KMS-11 (cell line): ENCODE measurements at regions not wholly inside any gene's neighbourhood (a gene's known extent, or its start where the extent isn't known, plus 50 kb on each side); places are given as distances from the start of the nearest gene placed in this dataset.

Source experiments
- H2AFZ ChIP-seq: fragments of 200-600 bp; sonication (generic); 2 replicates; pipeline ENCODE4 v1.6.1; 2016; ENCODE audit warnings: antibody characterized with exemption, mixed run types, low read depth
- H3K27ac ChIP-seq: fragments of 200-600 bp; sonication (generic); 2 replicates; pipeline ENCODE4 v1.6.1; 2016; ENCODE audit warnings: mild to moderate bottlenecking, mixed run types
- H3K27me3 ChIP-seq: fragments of 200-600 bp; sonication (generic); 2 replicates; pipeline ENCODE4 v1.6.1; 2017; ENCODE audit warnings: mild to moderate bottlenecking, low read depth, mixed run types, moderate library complexity; ENCODE audit not compliant: insufficient read depth
- H3K36me3 ChIP-seq: fragments of 200-600 bp; sonication (generic); 2 replicates; pipeline ENCODE4 v1.6.1; 2017; ENCODE audit warnings: mild to moderate bottlenecking, mixed run types; ENCODE audit not compliant: insufficient read depth
- H3K4me1 ChIP-seq: fragments of 200-600 bp; sonication (generic); 2 replicates; pipeline ENCODE4 v1.6.1; 2016; ENCODE audit warnings: mild to moderate bottlenecking, low read depth, mixed run types; ENCODE audit not compliant: poor library complexity, severe bottlenecking
- H3K4me2 ChIP-seq: fragments of 200-600 bp; sonication (generic); 2 replicates; pipeline ENCODE4 v1.7.0; 2016; ENCODE audit warnings: mild to moderate bottlenecking, mixed run types
- H3K4me3 ChIP-seq: fragments of 200-600 bp; sonication (generic); IDR thresholded peaks from 2 replicates; pipeline ENCODE4 v1.6.1; 2017; ENCODE audit warnings: low read depth, low read length, mixed read lengths; ENCODE audit not compliant: insufficient read depth
- H3K79me2 ChIP-seq: fragments of 200-600 bp; sonication (generic); 2 replicates; pipeline ENCODE4 v1.6.1; 2016; ENCODE audit warnings: low read depth, mixed run types; ENCODE audit not compliant: insufficient read depth
- H3K9ac ChIP-seq: fragments of 200-600 bp; sonication (generic); 2 replicates; pipeline ENCODE4 v1.6.1; 2016; ENCODE audit warnings: mild to moderate bottlenecking, mixed run types
- H4K20me1 ChIP-seq: fragments of 200-600 bp; sonication (generic); 2 replicates; pipeline ENCODE4 v1.6.1; 2016; ENCODE audit warnings: mild to moderate bottlenecking, mixed run types; ENCODE audit not compliant: insufficient read depth
- CTCF ChIP-seq: fragments of 200-600 bp; sonication (generic); conservative IDR thresholded peaks from 2 replicates; pipeline ENCODE4 v1.6.1; 2017; ENCODE audit warnings: low read depth, mild to moderate bottlenecking, antibody characterized with exemption, low read length, moderate library complexity, mixed read lengths

DNA sequence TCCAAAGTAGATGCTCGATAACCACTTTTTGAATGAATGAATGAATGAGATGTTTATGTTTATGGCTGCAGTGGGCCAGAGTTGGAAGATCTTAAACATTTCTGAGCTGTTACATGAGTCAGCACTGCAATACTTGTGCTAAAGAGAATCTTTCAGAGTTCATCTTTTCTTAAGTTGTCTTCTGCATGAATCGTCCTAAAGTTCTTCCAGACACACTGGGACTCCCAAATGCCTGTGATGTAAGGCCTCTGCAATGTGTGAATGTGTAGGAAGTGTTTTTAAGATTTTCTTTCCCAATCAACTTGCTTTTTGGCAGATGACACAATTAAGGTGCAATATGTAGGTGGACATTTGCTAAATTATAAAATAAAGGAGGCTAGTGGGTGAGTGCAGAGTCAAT lies 50.3 kb upstream of the TRIM9 start:
- no peaks in the 10 kb centered on the region for H3K36me3 ChIP-seq
- TF ChIP-seq CTCF, result no peak
- H3K4me1 ChIP-seq, result no peaks in the 10 kb centered on the region
- no peak overlapping the region for H3K4me2 ChIP-seq
- no peak overlapping the region for H3K4me3 ChIP-seq
- no peaks in the 10 kb centered on the region for H3K79me2 ChIP-seq
- H3K9ac ChIP-seq, result no peak overlapping the region
- no peak overlapping the region for H2AFZ ChIP-seq
- H4K20me1 ChIP-seq, result no peaks in the 10 kb centered on the region
- H3K27ac ChIP-seq, result no peak overlapping the region
- no peaks in the 10 kb centered on the region for H3K27me3 ChIP-seq

DNA sequence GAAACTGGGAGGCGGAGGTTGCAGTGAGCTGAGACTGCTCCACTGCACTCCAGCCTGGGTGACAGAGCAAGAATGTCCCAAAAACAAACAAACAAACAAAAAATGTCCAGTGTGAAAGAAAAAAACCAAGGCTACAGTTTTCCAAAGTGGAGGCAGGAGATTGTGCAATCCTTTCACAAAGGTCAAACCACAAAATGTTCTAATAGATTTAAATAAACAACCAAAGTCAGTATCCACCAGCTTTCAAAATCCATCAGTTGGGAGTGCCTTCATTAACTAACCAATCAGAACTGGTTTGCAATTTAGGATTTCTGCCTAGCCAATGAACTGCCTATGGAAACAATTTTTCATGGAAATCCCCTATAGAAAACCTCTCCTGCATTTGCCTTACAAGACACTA lies 52.3 kb upstream of the TRIM9 start:
- H3K4me3 ChIP-seq, result no peak overlapping the region
- no peaks in the 10 kb centered on the region for H3K79me2 ChIP-seq
- H3K36me3 ChIP-seq, result no peaks in the 10 kb centered on the region
- no peaks in the 10 kb centered on the region for H3K4me1 ChIP-seq
- H3K4me2 ChIP-seq, result no peak overlapping the region
- no peak overlapping the region for H3K27ac ChIP-seq
- no peak overlapping the region for H3K9ac ChIP-seq
- no peak for TF ChIP-seq CTCF
- H3K27me3 ChIP-seq, result no peaks in the 10 kb centered on the region
- H2AFZ ChIP-seq, result no peak overlapping the region
- no peaks in the 10 kb centered on the region for H4K20me1 ChIP-seq

GRCh38 chr14:51155326-51155725 lies 60.4 kb upstream of the TRIM9 start:
- H3K36me3 ChIP-seq, result no peaks in the 10 kb centered on the region
- no peaks in the 10 kb centered on the region for H3K79me2 ChIP-seq
- no peak overlapping the region for H3K4me3 ChIP-seq
- H3K27me3 ChIP-seq, result no peaks in the 10 kb centered on the region
- no peak overlapping the region for H3K4me2 ChIP-seq
- no peaks in the 10 kb centered on the region for H3K4me1 ChIP-seq
- no peak overlapping the region for H3K9ac ChIP-seq
- no peak for TF ChIP-seq CTCF
- H3K27ac ChIP-seq, result no peak overlapping the region
- no peak overlapping the region for H2AFZ ChIP-seq
- no peaks in the 10 kb centered on the region for H4K20me1 ChIP-seq

DNA sequence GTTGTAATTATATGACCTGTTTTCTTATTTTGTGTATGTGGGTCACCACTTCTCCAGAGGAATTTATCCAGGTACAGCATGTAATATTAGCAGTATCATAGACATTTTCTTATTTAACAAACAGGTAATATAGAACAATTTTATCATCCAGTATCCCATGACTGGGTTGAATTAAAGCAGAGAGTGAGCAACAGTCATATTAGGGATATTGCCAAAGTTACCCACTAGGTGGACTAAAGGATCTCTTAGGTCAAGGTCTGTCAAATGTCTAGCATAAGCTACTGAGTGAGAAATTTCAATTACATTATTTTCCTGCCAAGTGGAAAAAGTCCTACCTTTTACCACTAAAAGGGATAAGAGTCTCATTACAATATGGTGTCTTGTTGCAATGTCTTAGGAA lies 62.1 kb upstream of the TRIM9 start:
- no peak overlapping the region for H3K9ac ChIP-seq
- H2AFZ ChIP-seq, result no peak overlapping the region
- no peaks in the 10 kb centered on the region for H3K36me3 ChIP-seq
- no peaks in the 10 kb centered on the region for H3K4me1 ChIP-seq
- no peak overlapping the region for H3K4me2 ChIP-seq
- no peaks in the 10 kb centered on the region for H3K79me2 ChIP-seq
- H3K27ac ChIP-seq, result no peak overlapping the region
- no peak overlapping the region for H3K4me3 ChIP-seq
- H3K27me3 ChIP-seq, result no peaks in the 10 kb centered on the region
- H4K20me1 ChIP-seq, result no peaks in the 10 kb centered on the region
- TF ChIP-seq CTCF, result peak; percentile 41

DNA sequence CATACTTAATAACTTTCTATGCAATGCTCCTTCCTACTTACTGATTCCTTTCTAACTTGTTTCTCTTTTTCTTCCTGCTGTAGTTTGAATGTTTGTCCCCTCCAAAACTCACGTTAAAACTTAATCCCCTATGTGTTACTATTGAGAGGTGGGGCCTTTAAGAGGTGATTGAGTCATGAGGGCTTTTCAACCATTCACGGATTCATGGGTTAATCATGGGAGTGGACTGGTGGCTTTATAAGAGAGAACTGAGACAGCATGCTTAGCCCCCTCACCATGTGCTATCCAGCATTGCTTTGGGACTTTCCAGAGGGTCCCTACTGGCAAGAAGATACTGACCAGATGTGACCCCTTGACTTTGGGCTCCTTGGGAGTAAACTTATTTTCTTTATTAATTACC lies 66.0 kb upstream of the TRIM9 start:
- Histone ChIP-seq H3K36me3 (no peaks in the 10 kb centered on the region), H2AFZ (no peak overlapping the region), H3K79me2 (no peaks in the 10 kb centered on the region), H3K4me3 (no peak overlapping the region), H3K4me1 (no peaks in the 10 kb centered on the region), H4K20me1 (no peaks in the 10 kb centered on the region), H3K27ac (no peak overlapping the region), H3K4me2 (no peak overlapping the region), H3K9ac (no peak overlapping the region), H3K27me3 (no peaks in the 10 kb centered on the region)
- no peak for TF ChIP-seq CTCF
